Brain microvascular endothelial cell (primary cell): ENCODE measurements at regions not wholly inside any gene's neighbourhood (a gene's known extent, or its start where the extent isn't known, plus 50 kb on each side); places are given as distances from the start of the nearest gene placed in this dataset.

Experiments used
- DNase-seq: peaks from one replicate; pipeline ENCODE4 v3.0.0-alpha.2; 2020
- H3K27ac ChIP-seq: fragments of 250-450 bp; sonication (Bioruptor Pico); 2 replicates; pipeline ENCODE4 v1.5.1; 2020; ENCODE audit warnings: mild to moderate bottlenecking, moderate library complexity
- H3K27me3 ChIP-seq: fragments of 250-450 bp; sonication (Bioruptor Pico); replicated peaks from 2 replicates; pipeline ENCODE4 v1.5.1; 2020; ENCODE audit warnings: mild to moderate bottlenecking
- H3K36me3 ChIP-seq: fragments of 250-450 bp; sonication (Bioruptor Pico); replicated peaks from 2 replicates; pipeline ENCODE4 v1.5.1; 2020; ENCODE audit warnings: mild to moderate bottlenecking
- H3K4me3 ChIP-seq: 2 replicates; pipeline ENCODE4 v1.5.1; 2011; ENCODE audit warnings: low read depth, mild to moderate bottlenecking, control low read depth, low read length, moderate library complexity
- CTCF ChIP-seq: IDR thresholded peaks from 2 replicates; pipeline ENCODE4 v1.5.1; 2011; ENCODE audit warnings: low read depth, mild to moderate bottlenecking, moderate library complexity, low read length, control low read depth, inconsistent platforms; ENCODE audit errors: missing control alignments
- in situ Hi-C: cut with HindIII; loops from 2 replicates; pipeline ENCODE4 v1.10.0; 2017; ENCODE audit warnings: low sequenced_read_pairs, low pct_ligation_motif_present

GRCh38 chr15:94736236-94736635 is 504.9 kb downstream of the MCTP2 start:
- Histone ChIP-seq H3K27ac (no peak overlapping the region), H3K4me3 (no peak overlapping the region), H3K36me3 (no peaks in the 10 kb centered on the region), H3K27me3 (no peaks in the 10 kb centered on the region)
- in situ Hi-C loops = no loop called here
- no peak for DNase-seq
- no peak for TF ChIP-seq CTCF

- Histone ChIP-seq H3K27me3 (no peaks in the 10 kb centered on the region), H3K36me3 (no peaks in the 10 kb centered on the region), H3K4me3 (no peak overlapping the region), H3K27ac (no peak overlapping the region)
- DNase-seq = no peak
- TF ChIP-seq CTCF = no peak
- in situ Hi-C loops = no loop called here
Observed at GRCh38 chr15:94739639-94740038, 508.3 kb downstream of the MCTP2 start.

GRCh38 chr15:94740469-94740868 is 509.1 kb downstream of the MCTP2 start:
- no peak for TF ChIP-seq CTCF
- no peak overlapping the region for H3K27ac ChIP-seq
- no peaks in the 10 kb centered on the region for H3K27me3 ChIP-seq
- in situ Hi-C loops = no loop called here
- no peak for DNase-seq
- no peaks in the 10 kb centered on the region for H3K36me3 ChIP-seq
- H3K4me3 ChIP-seq = no peak overlapping the region

- no peak for DNase-seq
- in situ Hi-C loops = no loop called here
- no peak overlapping the region for H3K4me3 ChIP-seq
Observed at GRCh38 chr15:94743668-94744067, 512.3 kb downstream of the MCTP2 start.

GRCh38 chr15:94744080-94744793 is 512.9 kb downstream of the MCTP2 start:
- no peak overlapping the region for H3K4me3 ChIP-seq
- in situ Hi-C loops = no loop called here
- no peaks in the 10 kb centered on the region for H3K27me3 ChIP-seq
- no peaks in the 10 kb centered on the region for H3K36me3 ChIP-seq
- TF ChIP-seq CTCF = no peak
- no peak overlapping the region for H3K27ac ChIP-seq
- DNase-seq = no peak

More at GRCh38 chr15:94743668-94744067, 512.3 kb downstream of the MCTP2 start:
- Histone ChIP-seq H3K36me3 (no peaks in the 10 kb centered on the region), H3K27me3 (no peaks in the 10 kb centered on the region), H3K27ac (no peak overlapping the region)
- no peak for TF ChIP-seq CTCF

- in situ Hi-C loops = no loop called here
- Histone ChIP-seq H3K27me3 (no peaks in the 10 kb centered on the region), H3K4me3 (no peak overlapping the region), H3K36me3 (no peaks in the 10 kb centered on the region), H3K27ac (no peak overlapping the region)
- DNase-seq = no peak
- TF ChIP-seq CTCF = no peak
Observed at GRCh38 chr15:94745371-94745770, 514.0 kb downstream of the MCTP2 start.
